ENCODE measurements at regions not wholly inside any gene's neighbourhood (a gene's known extent, or its start where the extent isn't known, plus 50 kb on each side); places are given as distances from the start of the nearest gene placed in this dataset.
"Not testable (repeated sequence)": the region's sequence is repeated elsewhere in the genome, so short reads cannot be mapped to it uniquely, and the experiment has no call there.

GRCh38 chr5:27788184-27788583 is 749.8 kb upstream of the CDH9 start:
- TF ChIP-seq CTCF (IDR thresholded peaks at IDR 0.05; ENCODE audit: extremely low read depth, missing control alignments) = no peak
- no peak for DNase-seq (ENCODE audit: low spot score)

- no peak for TF ChIP-seq CTCF (IDR thresholded peaks at IDR 0.05; ENCODE audit: extremely low read depth, missing control alignments)
- no peak for DNase-seq (ENCODE audit: low spot score)
Observed at GRCh38 chr5:27784317-27784716, 745.9 kb upstream of the CDH9 start.

- DNase-seq (ENCODE audit: low spot score) = no peak
- TF ChIP-seq CTCF (IDR thresholded peaks at IDR 0.05; ENCODE audit: extremely low read depth, missing control alignments) = no peak
Observed at GRCh38 chr5:27778121-27778520, 739.7 kb upstream of the CDH9 start.

GRCh38 chr5:27773636-27774035 is 735.2 kb upstream of the CDH9 start:
- DNase-seq (ENCODE audit: low spot score) = no peak
- TF ChIP-seq CTCF (IDR thresholded peaks at IDR 0.05; ENCODE audit: extremely low read depth, missing control alignments) = no peak

- DNase-seq (ENCODE audit: low spot score) = no peak
- TF ChIP-seq CTCF (IDR thresholded peaks at IDR 0.05; ENCODE audit: extremely low read depth, missing control alignments) = no peak
Observed at GRCh38 chr5:27773166-27773565, 734.8 kb upstream of the CDH9 start.

- no peak for TF ChIP-seq CTCF (IDR thresholded peaks at IDR 0.05; ENCODE audit: extremely low read depth, missing control alignments)
- DNase-seq (ENCODE audit: low spot score) = no peak
Observed at GRCh38 chr5:27769748-27770402, 731.5 kb upstream of the CDH9 start.

GRCh38 chr5:27748847-27749246 is 710.5 kb upstream of the CDH9 start:
- DNase-seq (ENCODE audit: low spot score) = no peak
- no peak for TF ChIP-seq CTCF (IDR thresholded peaks at IDR 0.05; ENCODE audit: extremely low read depth, missing control alignments)

- not testable (repeated sequence) for DNase-seq (ENCODE audit: low spot score)
Observed at GRCh38 chr5:27743383-27743979, 705.1 kb upstream of the CDH9 start.
